Panc1 (cell line): ENCODE measurements at regions not wholly inside any gene's neighbourhood (a gene's known extent, or its start where the extent isn't known, plus 50 kb on each side); places are given as distances from the start of the nearest gene placed in this dataset.

Experiments
- POLR2AphosphoS5 ChIP-seq: IDR thresholded peaks from 2 replicates; pipeline ENCODE4 v1.6.1; 2012; ENCODE audit warnings: mild to moderate bottlenecking, low read depth, low read length, moderate library complexity
- SIN3A ChIP-seq: IDR thresholded peaks from 2 replicates; pipeline ENCODE4 v1.6.1; 2012; ENCODE audit warnings: low read depth, mild to moderate bottlenecking, low read length, moderate library complexity, borderline replicate concordance; ENCODE audit not compliant: insufficient read depth
- TCF7L2 ChIP-seq: IDR thresholded peaks from 2 replicates; pipeline ENCODE4 v1.6.1; 2011; ENCODE audit warnings: mild to moderate bottlenecking, low read depth, low read length, inconsistent platforms
- TF ChIP-seq, protein P1 (sequence below), 2 experiments: IDR thresholded peaks; 2 replicates each; pipeline ENCODE4 v1.6.1; 2011 to 2012; ENCODE audit warnings: low read depth in 2 of 2, control low read depth in 1 of 2, low read length in 1 of 2, mild to moderate bottlenecking in 1 of 2, moderate library complexity in 1 of 2; ENCODE audit not compliant: insufficient read depth in 1 of 2
- TF ChIP-seq, protein P2 (sequence below): fragments of 450-650 bp; IDR thresholded peaks from 2 replicates; pipeline ENCODE4 v1.5.1; 2017; ENCODE audit warnings: mild to moderate bottlenecking

DNA sequence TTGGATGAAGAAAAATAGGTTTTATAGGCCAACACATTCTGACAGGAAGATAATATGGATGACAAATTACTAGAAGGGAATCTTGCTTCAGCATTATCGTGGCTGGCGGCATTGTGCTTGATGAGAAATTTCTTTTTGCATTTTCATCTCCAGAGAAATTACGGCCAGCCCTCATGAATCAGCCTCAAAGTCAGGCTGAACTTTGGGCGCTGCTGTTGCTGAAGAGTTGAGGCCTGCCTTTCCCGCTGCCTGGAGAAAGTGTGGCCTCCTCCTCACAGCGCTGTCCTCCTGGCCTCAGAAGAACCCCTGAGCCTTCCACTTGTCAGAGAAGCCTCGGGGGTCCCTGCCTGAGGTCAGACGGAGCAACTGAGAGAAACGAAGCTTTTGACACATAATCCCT lies 272.4 kb upstream of the KCNIP4 start:
- TF ChIP-seq, protein P1, sequence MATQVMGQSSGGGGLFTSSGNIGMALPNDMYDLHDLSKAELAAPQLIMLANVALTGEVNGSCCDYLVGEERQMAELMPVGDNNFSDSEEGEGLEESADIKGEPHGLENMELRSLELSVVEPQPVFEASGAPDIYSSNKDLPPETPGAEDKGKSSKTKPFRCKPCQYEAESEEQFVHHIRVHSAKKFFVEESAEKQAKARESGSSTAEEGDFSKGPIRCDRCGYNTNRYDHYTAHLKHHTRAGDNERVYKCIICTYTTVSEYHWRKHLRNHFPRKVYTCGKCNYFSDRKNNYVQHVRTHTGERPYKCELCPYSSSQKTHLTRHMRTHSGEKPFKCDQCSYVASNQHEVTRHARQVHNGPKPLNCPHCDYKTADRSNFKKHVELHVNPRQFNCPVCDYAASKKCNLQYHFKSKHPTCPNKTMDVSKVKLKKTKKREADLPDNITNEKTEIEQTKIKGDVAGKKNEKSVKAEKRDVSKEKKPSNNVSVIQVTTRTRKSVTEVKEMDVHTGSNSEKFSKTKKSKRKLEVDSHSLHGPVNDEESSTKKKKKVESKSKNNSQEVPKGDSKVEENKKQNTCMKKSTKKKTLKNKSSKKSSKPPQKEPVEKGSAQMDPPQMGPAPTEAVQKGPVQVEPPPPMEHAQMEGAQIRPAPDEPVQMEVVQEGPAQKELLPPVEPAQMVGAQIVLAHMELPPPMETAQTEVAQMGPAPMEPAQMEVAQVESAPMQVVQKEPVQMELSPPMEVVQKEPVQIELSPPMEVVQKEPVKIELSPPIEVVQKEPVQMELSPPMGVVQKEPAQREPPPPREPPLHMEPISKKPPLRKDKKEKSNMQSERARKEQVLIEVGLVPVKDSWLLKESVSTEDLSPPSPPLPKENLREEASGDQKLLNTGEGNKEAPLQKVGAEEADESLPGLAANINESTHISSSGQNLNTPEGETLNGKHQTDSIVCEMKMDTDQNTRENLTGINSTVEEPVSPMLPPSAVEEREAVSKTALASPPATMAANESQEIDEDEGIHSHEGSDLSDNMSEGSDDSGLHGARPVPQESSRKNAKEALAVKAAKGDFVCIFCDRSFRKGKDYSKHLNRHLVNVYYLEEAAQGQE (IDR thresholded peaks at IDR 0.05; ENCODE audit: insufficient read depth in 1 of 2, low read depth in 2 of 2, low read length in 1 of 2), result no peak
- TF ChIP-seq, protein P2, sequence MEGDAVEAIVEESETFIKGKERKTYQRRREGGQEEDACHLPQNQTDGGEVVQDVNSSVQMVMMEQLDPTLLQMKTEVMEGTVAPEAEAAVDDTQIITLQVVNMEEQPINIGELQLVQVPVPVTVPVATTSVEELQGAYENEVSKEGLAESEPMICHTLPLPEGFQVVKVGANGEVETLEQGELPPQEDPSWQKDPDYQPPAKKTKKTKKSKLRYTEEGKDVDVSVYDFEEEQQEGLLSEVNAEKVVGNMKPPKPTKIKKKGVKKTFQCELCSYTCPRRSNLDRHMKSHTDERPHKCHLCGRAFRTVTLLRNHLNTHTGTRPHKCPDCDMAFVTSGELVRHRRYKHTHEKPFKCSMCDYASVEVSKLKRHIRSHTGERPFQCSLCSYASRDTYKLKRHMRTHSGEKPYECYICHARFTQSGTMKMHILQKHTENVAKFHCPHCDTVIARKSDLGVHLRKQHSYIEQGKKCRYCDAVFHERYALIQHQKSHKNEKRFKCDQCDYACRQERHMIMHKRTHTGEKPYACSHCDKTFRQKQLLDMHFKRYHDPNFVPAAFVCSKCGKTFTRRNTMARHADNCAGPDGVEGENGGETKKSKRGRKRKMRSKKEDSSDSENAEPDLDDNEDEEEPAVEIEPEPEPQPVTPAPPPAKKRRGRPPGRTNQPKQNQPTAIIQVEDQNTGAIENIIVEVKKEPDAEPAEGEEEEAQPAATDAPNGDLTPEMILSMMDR, result no peak
- TF ChIP-seq POLR2AphosphoS5 (no peak), SIN3A (no peak), TCF7L2 (no peak)
